ENCODE measurements at regions not wholly inside any gene's neighbourhood (a gene's known extent, or its start where the extent isn't known, plus 50 kb on each side); places are given as distances from the start of the nearest gene placed in this dataset.

DNA sequence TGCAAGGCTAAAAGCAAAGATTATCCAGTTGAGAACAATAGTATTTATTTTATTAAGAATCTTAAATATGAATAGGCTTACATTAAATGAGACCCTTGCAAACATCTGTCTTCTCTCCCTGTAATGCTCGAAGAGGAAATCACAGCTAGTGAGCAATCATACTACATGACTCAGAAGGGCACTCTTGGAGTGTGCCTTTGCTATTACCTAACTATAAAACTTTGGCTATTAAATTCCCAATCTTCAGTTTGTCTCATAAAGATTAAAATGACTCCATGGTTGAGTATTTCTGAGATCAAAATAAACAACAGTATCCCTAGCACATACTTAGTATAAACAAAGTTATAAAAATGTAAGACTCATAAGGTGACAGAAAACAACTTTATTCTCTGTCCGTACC is 296.9 kb downstream of the KCNJ3 start:
- H3K4me1 ChIP-seq (ENCODE audit: insufficient read depth, low read length, poor library complexity, severe bottlenecking) = no peaks in the 10 kb centered on the region
- no peak overlapping the region for H2AFZ ChIP-seq (ENCODE audit: low read length)
- no peaks in the 10 kb centered on the region for H3K9me2 ChIP-seq (replicated peaks; ENCODE audit: low read depth, low read length)
- no peaks in the 10 kb centered on the region for H3K79me2 ChIP-seq (ENCODE audit: insufficient read depth, low read length)
- H3K9me3 ChIP-seq (ENCODE audit: insufficient read depth, low read depth, low read length) = no peaks in the 10 kb centered on the region
- H3F3A ChIP-seq (ENCODE audit: low read depth) = no peaks in the 10 kb centered on the region
- H3K4me3 ChIP-seq (ENCODE audit: low read length, poor library complexity, severe bottlenecking) = no peak overlapping the region
- H3K27me3 ChIP-seq (ENCODE audit: insufficient read depth, low read length, poor library complexity, severe bottlenecking) = no peaks in the 10 kb centered on the region
- no peak overlapping the region for H3K4me2 ChIP-seq (ENCODE audit: low read depth, low read length, poor library complexity, severe bottlenecking)
- H4K20me1 ChIP-seq (ENCODE audit: insufficient read depth, low read length, poor library complexity, severe bottlenecking) = no peaks in the 10 kb centered on the region
- TF ChIP-seq, protein P1, sequence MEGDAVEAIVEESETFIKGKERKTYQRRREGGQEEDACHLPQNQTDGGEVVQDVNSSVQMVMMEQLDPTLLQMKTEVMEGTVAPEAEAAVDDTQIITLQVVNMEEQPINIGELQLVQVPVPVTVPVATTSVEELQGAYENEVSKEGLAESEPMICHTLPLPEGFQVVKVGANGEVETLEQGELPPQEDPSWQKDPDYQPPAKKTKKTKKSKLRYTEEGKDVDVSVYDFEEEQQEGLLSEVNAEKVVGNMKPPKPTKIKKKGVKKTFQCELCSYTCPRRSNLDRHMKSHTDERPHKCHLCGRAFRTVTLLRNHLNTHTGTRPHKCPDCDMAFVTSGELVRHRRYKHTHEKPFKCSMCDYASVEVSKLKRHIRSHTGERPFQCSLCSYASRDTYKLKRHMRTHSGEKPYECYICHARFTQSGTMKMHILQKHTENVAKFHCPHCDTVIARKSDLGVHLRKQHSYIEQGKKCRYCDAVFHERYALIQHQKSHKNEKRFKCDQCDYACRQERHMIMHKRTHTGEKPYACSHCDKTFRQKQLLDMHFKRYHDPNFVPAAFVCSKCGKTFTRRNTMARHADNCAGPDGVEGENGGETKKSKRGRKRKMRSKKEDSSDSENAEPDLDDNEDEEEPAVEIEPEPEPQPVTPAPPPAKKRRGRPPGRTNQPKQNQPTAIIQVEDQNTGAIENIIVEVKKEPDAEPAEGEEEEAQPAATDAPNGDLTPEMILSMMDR (conservative IDR thresholded peaks at IDR 0.05; ENCODE audit: low read length) = no peak
- no peak for TF ChIP-seq EZH2phosphoT487 (IDR thresholded peaks at IDR 0.05; ENCODE audit: borderline replicate concordance)
- H3K36me3 ChIP-seq (ENCODE audit: insufficient read depth, low read length) = no peaks in the 10 kb centered on the region
- H3K9ac ChIP-seq (ENCODE audit: low read depth, low read length, poor library complexity, severe bottlenecking) = no peak overlapping the region

DNA sequence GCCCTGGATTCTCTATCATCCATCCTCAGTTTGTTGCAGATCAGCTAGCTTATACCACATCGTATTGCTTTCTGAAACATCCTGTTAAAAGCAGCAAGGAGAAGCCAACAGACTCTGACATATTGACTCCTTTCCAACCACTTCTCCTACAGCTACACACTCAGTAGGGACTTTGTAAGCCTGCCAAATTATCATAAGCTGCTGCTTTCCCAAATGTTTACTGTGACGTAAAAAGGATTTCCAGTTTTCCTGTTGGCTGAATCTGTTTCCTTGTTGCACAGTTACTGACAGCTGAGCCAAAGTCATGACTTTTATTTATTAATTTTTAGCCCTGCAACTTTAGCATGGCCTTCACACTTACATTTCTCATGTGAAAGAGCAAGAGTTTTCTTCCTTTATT is 294.3 kb downstream of the KCNJ3 start:
- Histone ChIP-seq H3K4me2 (ENCODE audit: low read depth, low read length, poor library complexity, severe bottlenecking) (no peak overlapping the region), H4K20me1 (ENCODE audit: insufficient read depth, low read length, poor library complexity, severe bottlenecking) (no peaks in the 10 kb centered on the region), H3K79me2 (ENCODE audit: insufficient read depth, low read length) (no peaks in the 10 kb centered on the region), H3K9ac (ENCODE audit: low read depth, low read length, poor library complexity, severe bottlenecking) (no peak overlapping the region), H3K4me1 (ENCODE audit: insufficient read depth, low read length, poor library complexity, severe bottlenecking) (no peaks in the 10 kb centered on the region), H3K4me3 (ENCODE audit: low read length, poor library complexity, severe bottlenecking) (no peak overlapping the region), H3K36me3 (ENCODE audit: insufficient read depth, low read length) (no peaks in the 10 kb centered on the region), H3K9me3 (ENCODE audit: insufficient read depth, low read depth, low read length) (no peaks in the 10 kb centered on the region), H3K27me3 (ENCODE audit: insufficient read depth, low read length, poor library complexity, severe bottlenecking) (no peaks in the 10 kb centered on the region), H3K9me2 (replicated peaks; ENCODE audit: low read depth, low read length) (no peaks in the 10 kb centered on the region), H2AFZ (ENCODE audit: low read length) (no peak overlapping the region), H3F3A (ENCODE audit: low read depth) (no peaks in the 10 kb centered on the region)
- no peak for TF ChIP-seq EZH2phosphoT487 (IDR thresholded peaks at IDR 0.05; ENCODE audit: borderline replicate concordance)
- TF ChIP-seq, protein P1 (conservative IDR thresholded peaks at IDR 0.05; ENCODE audit: low read length) = no peak

DNA sequence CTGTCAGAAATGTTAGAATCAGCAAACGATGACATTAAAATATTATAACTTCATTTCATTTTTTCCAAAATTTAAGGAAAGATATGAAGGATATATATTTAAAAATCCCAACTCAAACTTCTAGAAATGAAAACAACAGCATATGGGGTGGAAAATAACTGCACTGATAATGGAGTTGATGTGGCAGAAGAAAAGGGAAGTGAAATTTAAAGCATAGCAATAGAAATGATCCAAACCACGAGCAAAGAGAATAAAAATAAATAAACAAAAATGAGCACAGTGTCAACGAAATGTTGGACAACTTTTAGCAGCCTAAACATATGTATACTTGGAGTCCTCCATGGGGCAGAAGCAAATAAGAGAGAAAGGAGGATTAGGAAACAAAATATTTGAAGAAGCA is 280.2 kb downstream of the KCNJ3 start:
- Histone ChIP-seq H2AFZ (ENCODE audit: low read length) (no peak overlapping the region), H3K9me2 (replicated peaks; ENCODE audit: low read depth, low read length) (no peaks in the 10 kb centered on the region), H3K4me2 (ENCODE audit: low read depth, low read length, poor library complexity, severe bottlenecking) (no peak overlapping the region), H3K4me3 (ENCODE audit: low read length, poor library complexity, severe bottlenecking) (no peak overlapping the region), H3K9ac (ENCODE audit: low read depth, low read length, poor library complexity, severe bottlenecking) (no peak overlapping the region), H3K36me3 (ENCODE audit: insufficient read depth, low read length) (no peaks in the 10 kb centered on the region), H3K9me3 (ENCODE audit: insufficient read depth, low read depth, low read length) (peaks cover 4% of the 10 kb centered on the region), H3F3A (ENCODE audit: low read depth) (no peaks in the 10 kb centered on the region), H3K79me2 (ENCODE audit: insufficient read depth, low read length) (no peaks in the 10 kb centered on the region), H4K20me1 (ENCODE audit: insufficient read depth, low read length, poor library complexity, severe bottlenecking) (no peaks in the 10 kb centered on the region), H3K4me1 (ENCODE audit: insufficient read depth, low read length, poor library complexity, severe bottlenecking) (peaks cover 6% of the 10 kb centered on the region), H3K27me3 (ENCODE audit: insufficient read depth, low read length, poor library complexity, severe bottlenecking) (no peaks in the 10 kb centered on the region)
- TF ChIP-seq, protein P1 (conservative IDR thresholded peaks at IDR 0.05; ENCODE audit: low read length) = no peak
- TF ChIP-seq EZH2phosphoT487 (IDR thresholded peaks at IDR 0.05; ENCODE audit: borderline replicate concordance) = no peak
